Daoy (cell line): ENCODE measurements at regions not wholly inside any gene's neighbourhood (a gene's known extent, or its start where the extent isn't known, plus 50 kb on each side); places are given as distances from the start of the nearest gene placed in this dataset.
"Not testable (repeated sequence)": the region's sequence is repeated elsewhere in the genome, so short reads cannot be mapped to it uniquely, and the experiment has no call there.

Experiments
- DNase-seq: peaks from one replicate; pipeline ENCODE4 v3.0.0-alpha.2; 2015; ENCODE audit warnings: low read depth

GRCh38 chr2:235399895-235400294 lies 93.9 kb upstream of the AGAP1 start:
- no peak for DNase-seq

- no peak for DNase-seq
Measured at GRCh38 chr2:235402422-235402821, 91.4 kb upstream of the AGAP1 start.

GRCh38 chr2:235405612-235406361 lies 88.1 kb upstream of the AGAP1 start:
- DNase-seq: no peak

- DNase-seq: no peak
Measured at GRCh38 chr2:235406430-235406829, 87.4 kb upstream of the AGAP1 start.

GRCh38 chr2:235411905-235412485 lies 81.8 kb upstream of the AGAP1 start:
- no peak for DNase-seq

GRCh38 chr2:235413064-235413463 lies 80.8 kb upstream of the AGAP1 start:
- DNase-seq: no peak

GRCh38 chr2:235414422-235414821 lies 79.4 kb upstream of the AGAP1 start:
- DNase-seq: no peak

GRCh38 chr2:235416858-235417499 lies 76.9 kb upstream of the AGAP1 start:
- no peak for DNase-seq

GRCh38 chr2:235418918-235419317 lies 74.9 kb upstream of the AGAP1 start:
- no peak for DNase-seq

- no peak for DNase-seq
Measured at GRCh38 chr2:235419996-235420395, 73.8 kb upstream of the AGAP1 start.

- DNase-seq: no peak
Measured at GRCh38 chr2:235421618-235422017, 72.2 kb upstream of the AGAP1 start.

- no peak for DNase-seq
Measured at GRCh38 chr2:235430366-235431083, 63.3 kb upstream of the AGAP1 start.

- DNase-seq: no peak
Measured at GRCh38 chr2:235432741-235433520, 60.9 kb upstream of the AGAP1 start.

GRCh38 chr2:235433860-235434259 lies 60.0 kb upstream of the AGAP1 start:
- DNase-seq: peak; percentile 29

GRCh38 chr2:235439959-235440662 lies 53.7 kb upstream of the AGAP1 start:
- DNase-seq: no peak

- DNase-seq: not testable (repeated sequence)
Measured at GRCh38 chr2:235443580-235443979, 50.3 kb upstream of the AGAP1 start.
